GM21717 (cell line): ENCODE measurements at regions not wholly inside any gene's neighbourhood (a gene's known extent, or its start where the extent isn't known, plus 50 kb on each side); places are given as distances from the start of the nearest gene placed in this dataset.

Experiments used
- ATAC-seq: cut with Tn5 transposase; IDR thresholded peaks from one replicate; pipeline ENCODE4 v1.9.1; 2021; ENCODE audit warnings: mild to moderate bottlenecking, moderate library complexity; ENCODE audit not compliant: unreplicated experiment

- ATAC-seq, result peak; percentile 44
These were observed 230.9 kb upstream of the CD96 start for GRCh38 chr3:111311126-111311525.

DNA sequence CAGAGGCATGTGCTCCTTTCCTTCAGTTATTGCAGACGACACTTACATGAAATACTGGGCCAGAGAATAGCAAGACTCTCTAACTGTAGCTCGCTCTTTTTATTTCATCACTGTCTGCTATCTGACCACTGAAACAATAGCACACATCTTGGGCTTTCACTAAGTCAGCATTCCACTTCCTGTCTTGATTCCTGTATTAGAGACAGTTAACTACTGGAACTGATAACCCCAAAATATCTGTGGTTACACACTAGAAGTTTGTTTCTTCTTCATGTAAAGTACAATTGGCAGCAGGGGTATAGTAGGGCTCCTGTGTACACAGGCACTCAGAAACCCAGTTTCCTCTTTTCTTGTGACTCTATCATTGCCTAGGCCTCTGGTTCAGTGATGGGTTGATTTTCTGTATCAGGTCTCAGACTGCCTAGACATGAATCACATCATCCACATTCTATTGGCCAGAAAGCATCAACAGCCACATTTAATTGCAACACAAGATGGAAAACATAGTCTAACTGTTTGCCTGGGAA, 230.2 kb upstream of the CD96 start:
- peak; percentile 94 for ATAC-seq

DNA sequence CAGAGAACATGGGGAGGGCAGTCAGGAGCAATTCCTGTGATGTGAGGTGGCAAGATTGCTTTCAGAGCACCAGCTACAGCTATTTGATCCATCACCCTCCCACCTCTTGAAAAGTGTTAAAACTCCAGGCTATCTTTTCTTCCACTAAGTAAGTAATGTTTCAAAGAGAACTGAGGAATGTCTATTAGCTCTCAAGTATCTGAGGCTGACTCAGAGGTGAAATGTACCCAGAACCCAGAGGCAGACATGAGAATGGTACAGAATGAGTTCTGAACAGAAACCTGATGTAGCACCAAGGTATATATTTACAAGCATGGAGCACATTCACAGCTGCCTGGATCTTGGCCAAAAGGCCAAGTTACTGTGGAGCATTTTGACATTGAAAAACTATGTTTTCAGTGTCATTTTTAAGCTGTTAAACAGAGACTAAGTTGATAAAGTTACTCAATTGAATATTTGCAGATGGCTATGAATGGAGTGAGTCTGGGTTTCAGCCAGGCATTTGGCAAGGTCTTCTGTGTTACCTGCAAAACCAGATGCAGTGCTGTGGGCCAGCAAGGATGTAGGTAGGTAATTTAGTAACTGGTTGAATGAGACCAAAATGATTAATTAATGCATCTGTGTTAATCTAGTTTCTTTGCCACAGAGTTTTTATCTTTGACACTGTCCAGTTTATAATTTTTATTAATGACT, 227.7 kb upstream of the CD96 start:
- ATAC-seq, result no peak

GRCh38 chr3:111314898-111315297, 227.1 kb upstream of the CD96 start:
- no peak for ATAC-seq

- ATAC-seq, result no peak
These were observed 225.9 kb upstream of the CD96 start for GRCh38 chr3:111315930-111316587.

GRCh38 chr3:111318289-111318688, 223.7 kb upstream of the CD96 start:
- no peak for ATAC-seq

DNA sequence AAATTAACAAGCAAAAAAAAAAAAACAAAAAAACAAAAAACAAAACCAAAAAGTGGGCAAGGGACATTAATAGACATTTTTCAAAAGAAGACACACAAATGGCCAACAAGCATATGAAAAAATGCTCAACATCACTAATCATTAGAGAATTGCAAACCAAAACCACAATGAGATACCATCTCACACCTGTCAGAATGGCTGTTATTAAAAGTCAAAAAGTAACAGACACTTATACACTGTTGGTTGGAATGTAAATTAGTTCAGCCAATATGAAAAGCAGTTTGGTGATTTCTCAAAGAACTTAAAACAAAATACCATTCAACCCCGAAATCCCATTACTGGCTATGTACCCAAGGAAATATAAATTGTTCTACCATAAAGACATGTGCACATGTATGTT, 222.4 kb upstream of the CD96 start:
- ATAC-seq, result no peak

DNA sequence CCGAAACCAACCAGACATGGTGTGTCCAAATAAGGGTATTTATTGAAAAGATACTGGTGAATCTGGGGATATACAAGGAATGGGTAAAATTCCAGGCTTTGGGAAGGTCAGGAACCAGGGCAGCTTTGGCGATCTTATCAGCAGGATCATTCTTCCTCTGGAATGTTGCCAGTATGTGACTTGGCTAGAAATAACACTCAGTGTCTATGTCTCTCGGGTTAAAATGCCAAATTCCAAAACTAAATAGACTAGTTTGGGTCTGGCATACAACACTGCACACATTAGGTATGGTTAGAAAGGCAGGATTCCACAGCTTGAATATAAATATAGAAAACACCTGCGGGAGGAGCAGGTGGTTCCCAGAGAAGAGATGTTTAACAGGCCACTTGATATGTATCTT, 220.2 kb upstream of the CD96 start:
- ATAC-seq, result no peak

GRCh38 chr3:111323019-111323418, 219.0 kb upstream of the CD96 start:
- no peak for ATAC-seq

- no peak for ATAC-seq
These were observed 217.8 kb upstream of the CD96 start for GRCh38 chr3:111324151-111324550.

GRCh38 chr3:111324645-111325044, 217.4 kb upstream of the CD96 start:
- ATAC-seq, result peak; percentile 54

GRCh38 chr3:111325160-111325718, 216.8 kb upstream of the CD96 start:
- no peak for ATAC-seq

- peak; percentile 57 for ATAC-seq
These were observed 215.6 kb upstream of the CD96 start for GRCh38 chr3:111326144-111326995.

DNA sequence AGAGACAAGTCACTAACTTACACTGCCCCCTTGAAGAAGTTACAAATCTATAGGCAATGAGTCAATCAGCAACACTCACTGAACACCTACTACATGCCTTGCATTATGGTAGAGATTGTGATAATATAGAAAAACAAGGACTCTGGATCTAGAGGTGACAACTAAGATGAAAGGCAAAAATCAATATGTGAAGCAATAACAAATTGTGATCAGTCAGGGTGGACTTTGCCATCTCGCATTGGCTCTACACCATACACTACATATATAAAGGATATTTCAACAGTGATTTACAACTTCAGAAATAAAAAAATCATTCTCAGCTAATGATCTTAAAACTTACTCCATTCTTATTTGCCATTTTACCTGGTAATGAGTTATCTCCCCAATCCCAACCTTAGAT, 210.7 kb upstream of the CD96 start:
- ATAC-seq, result no peak

DNA sequence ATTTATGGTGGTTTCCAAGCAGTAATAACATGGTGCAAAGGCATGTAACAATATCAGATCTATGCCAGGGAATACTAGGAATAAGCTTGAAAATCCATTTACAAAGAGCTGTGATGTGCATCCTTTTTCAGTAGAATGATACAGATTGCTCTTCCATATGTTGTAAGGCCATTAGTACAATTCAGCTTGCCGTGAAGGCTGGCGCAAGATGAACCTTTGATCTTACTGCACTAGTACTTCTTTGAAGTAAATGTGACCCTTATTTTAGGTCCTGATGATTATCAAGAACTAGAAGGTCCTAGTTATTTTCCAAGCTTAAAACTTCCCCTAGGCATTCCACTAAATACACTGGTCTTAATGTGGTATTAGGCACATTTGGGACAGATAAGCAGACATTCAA, 210.1 kb upstream of the CD96 start:
- ATAC-seq, result no peak

- no peak for ATAC-seq
These were observed 209.4 kb upstream of the CD96 start for GRCh38 chr3:111332488-111333080.

DNA sequence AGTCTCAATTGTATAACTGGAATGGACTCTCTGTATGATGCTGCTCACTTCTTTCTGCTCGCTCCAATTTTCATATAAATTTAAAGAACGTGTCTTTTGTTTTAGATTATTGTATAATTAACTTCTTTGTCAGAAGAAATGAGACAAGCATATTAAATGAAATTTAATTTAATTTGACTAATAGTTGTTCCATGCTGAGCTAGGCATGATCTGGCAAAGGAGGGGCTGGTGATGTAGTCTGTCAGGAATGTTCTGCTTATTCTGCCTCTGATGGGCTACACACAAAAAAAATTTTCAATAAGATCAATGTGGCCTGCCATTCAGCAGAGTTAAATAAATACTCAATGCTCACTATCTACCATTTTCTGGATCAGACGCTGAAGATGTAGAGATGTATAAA, 208.4 kb upstream of the CD96 start:
- no peak for ATAC-seq

DNA sequence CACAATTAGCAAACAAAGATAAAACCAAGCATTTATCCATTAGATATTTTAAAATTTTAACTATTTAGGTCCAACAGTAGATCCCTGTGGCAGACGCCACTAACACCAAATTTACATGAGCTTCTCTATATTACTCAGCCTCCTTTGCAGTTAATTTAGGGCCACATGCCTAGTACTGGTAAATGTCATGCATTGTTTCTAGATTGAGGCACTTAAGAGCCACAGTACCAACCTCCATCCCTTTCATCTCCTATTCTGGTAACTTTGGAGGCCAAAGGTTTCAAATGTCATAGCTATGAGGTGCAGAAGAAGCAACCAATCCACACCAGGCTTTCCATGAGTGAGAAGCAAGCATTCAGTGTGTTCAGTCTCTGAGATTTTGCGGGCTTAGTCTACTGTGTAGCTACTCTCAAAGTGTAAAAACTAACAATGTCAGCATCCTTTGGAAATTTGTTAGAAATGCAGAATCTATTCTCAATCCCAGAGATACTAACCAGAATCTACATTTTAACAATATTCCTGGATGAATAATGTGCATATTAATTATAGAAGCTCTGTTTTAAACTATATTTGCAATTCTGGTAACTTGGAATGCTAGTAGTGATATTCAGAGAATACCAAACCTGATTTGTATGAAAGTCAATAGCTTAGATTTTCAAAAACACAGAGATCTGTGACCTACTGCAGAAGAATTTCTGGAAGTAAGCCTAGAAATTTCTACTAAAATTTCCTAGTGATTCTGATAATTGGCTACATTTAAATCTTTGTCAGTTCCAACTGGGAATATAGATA, 206.3 kb upstream of the CD96 start:
- no peak for ATAC-seq

DNA sequence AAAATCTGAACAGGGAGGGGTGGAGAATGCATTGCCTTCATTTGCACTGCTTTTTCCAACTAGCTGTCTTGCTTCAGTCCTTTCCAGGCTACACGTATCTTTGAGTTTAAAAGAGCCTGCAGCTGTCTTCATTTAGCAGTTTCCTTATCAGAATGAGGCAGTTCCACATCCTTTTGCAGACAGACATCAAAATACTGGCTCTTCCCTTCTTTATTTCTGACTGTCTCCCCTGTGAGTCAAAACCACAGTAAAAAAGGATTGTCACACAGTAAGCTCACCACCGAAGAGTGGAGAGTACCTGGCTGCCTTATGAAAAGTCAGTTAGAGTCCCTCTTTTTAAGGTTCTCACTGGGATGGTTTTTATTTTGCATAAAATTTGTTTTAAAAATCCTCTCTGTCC, 205.5 kb upstream of the CD96 start:
- ATAC-seq, result no peak

DNA sequence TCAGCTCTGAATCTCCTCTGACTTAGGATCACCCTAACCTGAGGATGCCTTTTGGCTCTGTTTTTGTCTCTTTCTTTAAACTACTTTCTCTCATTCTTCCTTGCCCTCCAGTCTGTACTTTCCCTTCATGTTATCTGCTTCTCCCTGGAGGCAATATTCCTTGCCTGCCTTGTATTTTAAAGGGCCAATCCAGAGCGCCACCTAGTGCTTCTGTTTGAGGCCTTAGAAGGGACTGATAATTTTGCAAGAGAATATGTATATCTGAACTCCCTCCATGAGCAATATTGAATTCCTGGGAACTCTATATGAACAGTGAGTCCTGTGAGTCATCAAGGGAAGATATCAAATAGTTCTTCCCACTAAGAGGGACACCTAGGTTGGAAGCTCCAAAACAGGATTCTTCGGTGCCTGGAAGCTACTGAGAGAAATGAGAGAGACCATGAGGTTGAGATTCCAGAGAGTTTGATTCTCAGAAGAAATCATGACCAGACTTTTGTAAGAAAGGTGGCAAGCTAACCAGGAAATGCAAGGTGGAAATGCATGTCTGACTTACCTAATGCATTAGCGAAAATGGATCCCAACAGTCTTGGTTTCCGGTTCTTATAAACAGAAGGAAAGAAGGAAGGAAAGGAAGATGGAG, 203.8 kb upstream of the CD96 start:
- no peak for ATAC-seq
